Retinal pigment epithelial cell (primary cell): ENCODE measurements at regions not wholly inside any gene's neighbourhood (a gene's known extent, or its start where the extent isn't known, plus 50 kb on each side); places are given as distances from the start of the nearest gene placed in this dataset.

Experiments used
- DNase-seq: peaks from one replicate; pipeline ENCODE4 v3.0.0-alpha.2; 2010; ENCODE audit warnings: low read depth
- H3K4me3 ChIP-seq: 2 replicates; pipeline ENCODE4 v1.5.1; 2011; ENCODE audit warnings: mild to moderate bottlenecking, low read length, control low read depth, moderate library complexity
- CTCF ChIP-seq: conservative IDR thresholded peaks from 2 replicates; pipeline ENCODE4 v1.5.1; 2011; ENCODE audit warnings: low read depth, low read length, control low read depth, inconsistent platforms

GRCh38 chr13:78319101-78319627 lies 284.2 kb downstream of the POU4F1 start:
- no peak overlapping the region for H3K4me3 ChIP-seq
- no peak for DNase-seq
- no peak for TF ChIP-seq CTCF

DNA sequence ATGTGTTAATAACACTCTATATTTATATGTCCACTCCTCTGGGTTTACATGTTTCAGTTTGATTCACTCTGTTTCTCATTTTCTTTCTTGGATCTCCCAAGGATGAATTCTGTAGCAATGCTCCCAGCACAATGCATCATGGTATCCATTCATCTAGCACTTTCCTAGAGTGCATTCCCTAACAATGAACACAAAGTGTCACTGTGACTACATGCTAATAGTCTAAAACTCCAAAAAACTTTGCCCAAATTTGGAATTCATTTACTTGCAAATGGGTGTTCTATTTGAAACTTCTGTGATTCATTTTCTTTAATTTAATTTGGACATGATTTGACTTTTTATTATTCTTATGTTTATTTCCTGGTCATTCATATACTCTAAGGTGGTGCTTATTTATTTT lies 286.3 kb downstream of the POU4F1 start:
- peak; percentile 44 for TF ChIP-seq CTCF
- DNase-seq = no peak
- H3K4me3 ChIP-seq = no peak overlapping the region

GRCh38 chr13:78309497-78310180 lies 293.7 kb downstream of the POU4F1 start:
- no peak for TF ChIP-seq CTCF
- no peak overlapping the region for H3K4me3 ChIP-seq
- no peak for DNase-seq

DNA sequence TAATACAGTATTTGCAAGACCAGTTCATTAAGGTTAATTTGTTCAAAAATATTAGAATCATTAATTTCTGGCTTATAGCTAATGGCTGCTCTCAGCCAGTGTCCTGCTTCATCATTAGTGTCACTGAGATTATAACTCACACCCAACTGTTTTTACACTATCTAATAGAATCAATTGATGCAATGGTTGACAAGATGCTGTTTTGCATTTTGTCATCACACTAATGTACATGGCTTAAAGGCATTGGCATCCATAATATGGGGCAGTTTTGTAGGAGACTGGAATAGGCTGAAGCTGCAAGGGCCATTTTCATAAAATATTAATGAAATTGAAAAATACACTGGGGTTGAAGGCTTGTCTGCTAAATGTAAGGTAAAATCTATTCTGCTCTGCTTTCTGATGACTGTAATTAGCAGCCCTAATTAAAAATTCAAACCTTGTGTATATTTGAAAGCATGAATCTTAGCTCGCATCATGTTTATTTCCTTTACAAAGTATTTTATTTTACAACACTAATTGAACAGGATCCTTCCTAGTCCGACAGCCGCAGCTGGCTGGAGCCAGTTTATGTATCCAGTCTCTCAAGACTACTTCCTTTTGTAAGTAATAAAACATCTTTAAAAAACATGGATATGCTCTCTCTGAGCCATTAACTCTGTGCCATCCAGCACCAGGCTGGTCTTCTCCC lies 296.7 kb downstream of the POU4F1 start:
- no peak for TF ChIP-seq CTCF
- H3K4me3 ChIP-seq = no peak overlapping the region
- DNase-seq = no peak

DNA sequence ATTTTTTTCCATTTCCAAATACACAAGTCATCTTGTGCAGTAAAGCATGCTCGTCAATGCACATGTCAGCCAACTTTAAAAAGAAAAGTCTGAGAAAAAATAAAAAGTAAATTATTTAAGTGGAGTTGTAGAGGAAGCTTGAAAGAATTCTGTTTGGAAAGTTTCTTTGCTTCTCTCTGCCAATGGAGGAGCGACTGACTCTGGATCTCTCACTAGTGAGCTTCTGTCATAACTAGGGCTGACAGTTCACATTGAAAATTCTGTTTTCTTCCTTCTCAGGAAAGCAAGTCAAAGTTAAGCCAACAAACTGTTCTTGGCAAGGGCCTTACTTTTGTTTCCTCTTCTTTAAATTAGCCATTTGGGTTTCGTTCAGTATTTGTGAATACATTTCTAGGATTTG lies 298.2 kb downstream of the POU4F1 start:
- TF ChIP-seq CTCF = no peak
- H3K4me3 ChIP-seq = no peak overlapping the region
- no peak for DNase-seq

DNA sequence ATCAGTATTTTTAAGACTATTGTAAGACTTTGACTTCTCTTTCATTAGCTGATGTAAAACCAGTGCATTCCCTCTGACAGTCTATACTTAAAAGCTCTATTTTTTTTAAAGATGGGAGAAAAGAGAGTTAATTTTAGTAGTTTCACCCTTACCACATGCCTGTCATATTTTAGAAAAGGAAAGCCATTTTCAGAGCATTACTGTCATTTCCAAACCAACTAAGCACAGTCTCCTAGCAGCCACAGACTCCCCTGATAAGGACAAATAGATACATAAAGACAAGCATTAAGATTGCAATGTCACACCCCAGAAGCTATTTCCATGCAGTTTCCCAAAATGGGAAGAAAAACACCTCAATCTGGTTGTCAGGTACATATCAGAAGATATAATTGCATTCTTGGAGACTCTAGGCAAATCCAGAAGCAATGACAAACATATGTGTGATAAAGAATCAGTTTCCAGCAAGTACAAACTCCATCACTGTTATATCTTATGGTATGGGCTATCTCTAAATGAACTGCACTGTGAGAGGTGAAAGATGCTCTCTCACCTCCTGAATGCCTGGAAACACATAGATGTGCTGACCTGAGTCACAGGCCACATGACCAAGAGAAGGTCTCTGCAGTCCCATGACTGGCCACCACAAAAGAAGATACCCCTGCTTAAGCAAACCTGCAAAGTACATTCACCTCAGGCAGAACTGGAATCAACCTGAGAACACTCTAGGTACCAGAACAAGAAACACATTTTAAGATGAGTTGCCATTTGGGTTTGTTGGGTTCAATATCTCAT lies 303.3 kb downstream of the POU4F1 start:
- no peak for DNase-seq
- no peak overlapping the region for H3K4me3 ChIP-seq
- TF ChIP-seq CTCF = no peak
